HCT116 (cell line): ENCODE measurements at regions not wholly inside any gene's neighbourhood (a gene's known extent, or its start where the extent isn't known, plus 50 kb on each side); places are given as distances from the start of the nearest gene placed in this dataset.

Source experiments
- ATAC-seq: fragments of 200-7000 bp; cut with Tn5 transposase; 2 replicates; pipeline ENCODE4 v1.9.1; 2020; ENCODE audit warnings: mild to moderate bottlenecking, moderate library complexity
- BruUV-seq: library from RNA; stranded (reverse); fragments of 400-500 nt; replicated peaks from 2 replicates; lab custom pipeline; 2021; lab: Mats Ljungman, UMichigan
- CTCF ChIA-PET: fragments of 300-600 bp; sonication (Branson Sonifier 250); formaldehyde crosslinking; loops from one replicate; lab custom pipeline; 2021; ENCODE audit warnings: antibody characterized with exemption; lab: Charles Lee
- POLR2A ChIA-PET: fragments of 300-600, 350-600 bp; sonication (Branson Sonifier 250); formaldehyde crosslinking; loops from one replicate; lab custom pipeline; 2021; ENCODE audit warnings: antibody characterized with exemption; lab: Charles Lee
- RAD21 ChIA-PET, 2 experiments: fragments of 300-600 bp; sonication (Branson Sonifier 250); formaldehyde crosslinking; loops; one replicate each; lab custom pipeline; 2023; ENCODE audit warnings: low total read pairs in 2 of 2; ENCODE audit not compliant: uncharacterized antibody in 2 of 2, unreplicated experiment in 2 of 2, low non-redundant PET in 1 of 2; lab: Charles Lee
- DNase-seq: peaks from one replicate; pipeline ENCODE4 v3.0.0-alpha.2; 2010; ENCODE audit warnings: low read depth, low spot score
- H2AFZ ChIP-seq: fragments of 200-600 bp; shearing (Covaris generic), sonication (generic); 2 replicates; pipeline ENCODE4 v1.6.1; 2017; ENCODE audit warnings: low read depth, mixed run types, mixed read lengths, antibody characterized with exemption, low read length; ENCODE audit not compliant: poor library complexity, severe bottlenecking
- H3K27ac ChIP-seq: 2 replicates; pipeline ENCODE4 v1.5.1; 2012; ENCODE audit warnings: low read depth, low read length
- H3K27me3 ChIP-seq: fragments of 200-600 bp; sonication (generic); 2 replicates; pipeline ENCODE4 v1.6.1; 2016; ENCODE audit warnings: mixed run types, low read length, mixed read lengths; ENCODE audit not compliant: insufficient read depth
- H3K36me3 ChIP-seq, 2 experiments: fragments of 200-500 bp in 1 of 2; fragments of 200-600 bp in 1 of 2; sonication (Bioruptor generic) in 1 of 2; sonication (generic) in 1 of 2; 2 replicates each; pipeline versions ENCODE4 v1.5.1 to v1.6.1; 2014 to 2016; ENCODE audit warnings: low read length in 2 of 2, inconsistent platforms in 1 of 2, mixed read lengths in 1 of 2, mixed run types in 1 of 2; ENCODE audit not compliant: insufficient read depth in 2 of 2, control insufficient read depth in 1 of 2
- H3K4me1 ChIP-seq, 2 experiments: fragments of 200-600 bp in 1 of 2; sonication (generic) in 1 of 2; 2 replicates each; pipeline versions ENCODE4 v1.5.1 to v1.6.1; 2012 to 2017; ENCODE audit warnings: low read length in 2 of 2, inconsistent platforms in 1 of 2, mild to moderate bottlenecking in 1 of 2, mixed read lengths in 1 of 2, mixed run types in 1 of 2, moderate library complexity in 1 of 2; ENCODE audit not compliant: insufficient read depth in 2 of 2, control insufficient read depth in 1 of 2
- H3K4me2 ChIP-seq: fragments of 200-600 bp; sonication (generic); 2 replicates; pipeline ENCODE4 v1.6.1; 2017; ENCODE audit warnings: mixed run types, low read length, mixed read lengths
- H3K4me3 ChIP-seq, 2 experiments: fragments of 200-600 bp in 1 of 2; sonication (generic) in 1 of 2; replicated peaks in 1 of 2; 2 replicates each; pipeline ENCODE4 v1.5.1; 2011 to 2016; ENCODE audit warnings: low read length in 2 of 2, control low read depth in 1 of 2, low read depth in 1 of 2, mild to moderate bottlenecking in 1 of 2, mixed read lengths in 1 of 2, mixed run types in 1 of 2
- H3K79me2 ChIP-seq: fragments of 200-600 bp; sonication (generic); 2 replicates; pipeline ENCODE4 v1.6.1; 2017; ENCODE audit warnings: mild to moderate bottlenecking, mixed run types, low read length, moderate library complexity, mixed read lengths; ENCODE audit not compliant: insufficient read depth
- H3K9ac ChIP-seq: fragments of 200-600 bp; sonication (generic); 2 replicates; pipeline ENCODE4 v1.6.1; 2016; ENCODE audit warnings: low read length, mixed read lengths
- H3K9me2 ChIP-seq: fragments of 200-600 bp; sonication (generic), shearing (Covaris generic); 2 replicates; pipeline ENCODE4 v1.6.1; 2017; ENCODE audit warnings: mixed run types, mild to moderate bottlenecking, moderate library complexity; ENCODE audit not compliant: insufficient read depth
- H3K9me3 ChIP-seq, 2 experiments: fragments of 200-500 bp in 1 of 2; fragments of 200-600 bp in 1 of 2; sonication (Bioruptor generic) in 1 of 2; sonication (generic) in 1 of 2; 2 replicates each; pipeline ENCODE4 v1.6.1; 2014 to 2017; ENCODE audit warnings: low read length in 2 of 2, mixed read lengths in 2 of 2, inconsistent platforms in 1 of 2, low read depth in 1 of 2, mild to moderate bottlenecking in 1 of 2, mixed run types in 1 of 2, moderate library complexity in 1 of 2; ENCODE audit not compliant: control insufficient read depth in 1 of 2, insufficient read depth in 1 of 2
- H4K20me1 ChIP-seq: fragments of 200-600 bp; sonication (generic), shearing (Covaris generic); 2 replicates; pipeline ENCODE4 v1.6.1; 2017; ENCODE audit warnings: mixed run types, mild to moderate bottlenecking, moderate library complexity; ENCODE audit not compliant: insufficient read depth
- CEBPB ChIP-seq: IDR thresholded peaks from 2 replicates; pipeline ENCODE4 v1.6.1; 2012; ENCODE audit warnings: low read depth
- EGR1 ChIP-seq: IDR thresholded peaks from 2 replicates; pipeline ENCODE4 v1.6.1; 2012; ENCODE audit warnings: low read depth
- EZH2 ChIP-seq: fragments of 200-600 bp; sonication (generic); IDR thresholded peaks from 2 replicates; pipeline ENCODE4 v1.6.1; 2017; ENCODE audit warnings: antibody characterized with exemption, mixed run types
- EZH2phosphoT487 ChIP-seq: fragments of 200-600 bp; IDR thresholded peaks from 2 replicates; pipeline ENCODE4 v1.6.1; 2018; ENCODE audit warnings: antibody characterized with exemption, borderline replicate concordance
- FOSL1 ChIP-seq: IDR thresholded peaks from 2 replicates; pipeline ENCODE4 v1.6.1; 2012; ENCODE audit warnings: low read depth
- JUND ChIP-seq: IDR thresholded peaks from 2 replicates; pipeline ENCODE4 v1.6.1; 2012
- SP1 ChIP-seq: IDR thresholded peaks from 2 replicates; pipeline ENCODE4 v1.6.1; 2012; ENCODE audit warnings: low read depth
- TCF7L2 ChIP-seq: IDR thresholded peaks from 2 replicates; pipeline ENCODE4 v1.7.0; 2011; ENCODE audit warnings: borderline replicate concordance, inconsistent platforms; ENCODE audit not compliant: insufficient read depth, insufficient read length; ENCODE audit errors: extremely low read depth
- ZNF274 ChIP-seq: fragments of 200-500 bp; sonication (Bioruptor generic); IDR thresholded peaks from 2 replicates; pipeline ENCODE4 v1.6.1; 2014; ENCODE audit warnings: mild to moderate bottlenecking, low read depth, low read length, inconsistent platforms
- intact Hi-C: fragments of 100-400 bp; cut with micrococcal nuclease; formaldehyde crosslinking; loops from 2 replicates; pipeline ENCODE4 v1.10.0; 2022
- TF ChIP-seq, protein P1 (sequence below): IDR thresholded peaks from 2 replicates; pipeline ENCODE4 v1.6.1; 2011; ENCODE audit warnings: mild to moderate bottlenecking, low read length, moderate library complexity; ENCODE audit not compliant: insufficient replicate concordance; ENCODE audit errors: extremely low read depth
- TF ChIP-seq, protein P2 (sequence below): IDR thresholded peaks from 2 replicates; pipeline ENCODE4 v1.6.1; 2012
- TF ChIP-seq, protein P3 (sequence below): IDR thresholded peaks from 2 replicates; pipeline ENCODE4 v1.6.1; 2012; ENCODE audit warnings: low read depth

DNA sequence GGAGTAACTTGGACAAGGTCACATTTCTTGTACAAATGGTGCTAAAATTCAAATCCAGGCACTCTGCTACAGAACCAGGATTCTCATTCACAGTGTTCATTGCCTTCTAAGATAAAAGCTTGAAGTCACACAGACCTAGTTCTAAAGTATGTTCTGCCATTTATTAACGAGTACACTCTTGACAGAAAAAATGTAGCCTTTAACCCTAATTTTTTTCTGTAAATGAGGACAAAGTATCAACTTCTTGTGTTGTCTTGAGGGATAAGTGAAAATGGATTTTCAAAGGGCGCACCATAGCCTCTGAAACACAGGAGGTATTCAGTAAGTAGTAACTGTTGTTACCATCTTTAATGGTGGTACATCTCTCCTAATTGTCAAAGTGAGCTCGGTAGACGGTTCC lies 379.8 kb upstream of the FLRT2 start:
- Histone ChIP-seq H3K27me3 (no peaks in the 10 kb centered on the region), H3K4me1 (no peaks in the 10 kb centered on the region), H3K9me2 (no peaks in the 10 kb centered on the region), H2AFZ (no peak overlapping the region), H3K4me3 (no peak overlapping the region), H3K9ac (no peak overlapping the region), H4K20me1 (no peaks in the 10 kb centered on the region), H3K4me2 (no peak overlapping the region), H3K79me2 (no peaks in the 10 kb centered on the region), H3K27ac (no peak overlapping the region), H3K9me3 (peaks cover 0 to 15% of the 10 kb centered on the region in 2 experiments; a peak in 2 of 4 replicates), H3K36me3 (no peaks in the 10 kb centered on the region)
- no TSS peak for BruUV-seq
- intact Hi-C loops, result no loop called here
- ChIA-PET CTCF (no interaction called here), RAD21 (no interaction called here), POLR2A (no interaction called here)
- ATAC-seq (no peak), DNase-seq (no peak)
- no peak for TF ChIP-seq ZNF274

DNA sequence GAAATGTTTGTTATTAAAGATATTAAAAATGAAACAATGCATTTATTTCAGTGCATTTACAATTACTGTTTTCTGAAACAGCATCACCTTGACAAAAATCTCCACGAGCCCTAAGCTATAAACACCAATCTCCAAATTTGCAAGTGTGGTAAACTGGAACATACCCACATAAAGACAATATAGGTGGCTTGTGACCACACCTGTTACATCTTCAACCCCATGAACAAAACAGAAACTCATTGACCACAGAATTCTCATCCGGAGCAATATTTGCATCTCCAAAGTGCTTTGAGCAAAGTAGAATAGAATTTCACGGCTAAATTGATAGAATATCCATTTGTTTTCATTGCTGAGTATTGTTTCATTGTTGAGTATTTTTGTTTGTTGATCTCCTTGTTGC lies 375.2 kb upstream of the FLRT2 start:
- POLR2A ChIA-PET, result no interaction called here

More for the DNA sequence above, 375.2 kb upstream of the FLRT2 start:
- H3K9me3 ChIP-seq, result peaks cover 7 to 11% of the 10 kb centered on the region in 2 experiments; a peak in 2 of 4 replicates
- H3K27me3 ChIP-seq, result no peaks in the 10 kb centered on the region
- H3K4me2 ChIP-seq, result no peak overlapping the region
- BruUV-seq, result no TSS peak
- H3K4me3 ChIP-seq, result no peak overlapping the region
- intact Hi-C loops, result no loop called here
- TF ChIP-seq SP1 (no peak), EZH2phosphoT487 (no peak), EGR1 (no peak), TCF7L2 (no peak), ZNF274 (no peak), CEBPB (no peak), FOSL1 (no peak), JUND (no peak), EZH2 (no peak)
- TF ChIP-seq, protein P1, sequence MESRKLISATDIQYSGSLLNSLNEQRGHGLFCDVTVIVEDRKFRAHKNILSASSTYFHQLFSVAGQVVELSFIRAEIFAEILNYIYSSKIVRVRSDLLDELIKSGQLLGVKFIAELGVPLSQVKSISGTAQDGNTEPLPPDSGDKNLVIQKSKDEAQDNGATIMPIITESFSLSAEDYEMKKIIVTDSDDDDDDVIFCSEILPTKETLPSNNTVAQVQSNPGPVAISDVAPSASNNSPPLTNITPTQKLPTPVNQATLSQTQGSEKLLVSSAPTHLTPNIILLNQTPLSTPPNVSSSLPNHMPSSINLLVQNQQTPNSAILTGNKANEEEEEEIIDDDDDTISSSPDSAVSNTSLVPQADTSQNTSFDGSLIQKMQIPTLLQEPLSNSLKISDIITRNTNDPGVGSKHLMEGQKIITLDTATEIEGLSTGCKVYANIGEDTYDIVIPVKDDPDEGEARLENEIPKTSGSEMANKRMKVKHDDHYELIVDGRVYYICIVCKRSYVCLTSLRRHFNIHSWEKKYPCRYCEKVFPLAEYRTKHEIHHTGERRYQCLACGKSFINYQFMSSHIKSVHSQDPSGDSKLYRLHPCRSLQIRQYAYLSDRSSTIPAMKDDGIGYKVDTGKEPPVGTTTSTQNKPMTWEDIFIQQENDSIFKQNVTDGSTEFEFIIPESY, result no peak
- TF ChIP-seq, protein P2, sequence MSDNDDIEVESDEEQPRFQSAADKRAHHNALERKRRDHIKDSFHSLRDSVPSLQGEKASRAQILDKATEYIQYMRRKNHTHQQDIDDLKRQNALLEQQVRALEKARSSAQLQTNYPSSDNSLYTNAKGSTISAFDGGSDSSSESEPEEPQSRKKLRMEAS, result no peak
- TF ChIP-seq, protein P3, sequence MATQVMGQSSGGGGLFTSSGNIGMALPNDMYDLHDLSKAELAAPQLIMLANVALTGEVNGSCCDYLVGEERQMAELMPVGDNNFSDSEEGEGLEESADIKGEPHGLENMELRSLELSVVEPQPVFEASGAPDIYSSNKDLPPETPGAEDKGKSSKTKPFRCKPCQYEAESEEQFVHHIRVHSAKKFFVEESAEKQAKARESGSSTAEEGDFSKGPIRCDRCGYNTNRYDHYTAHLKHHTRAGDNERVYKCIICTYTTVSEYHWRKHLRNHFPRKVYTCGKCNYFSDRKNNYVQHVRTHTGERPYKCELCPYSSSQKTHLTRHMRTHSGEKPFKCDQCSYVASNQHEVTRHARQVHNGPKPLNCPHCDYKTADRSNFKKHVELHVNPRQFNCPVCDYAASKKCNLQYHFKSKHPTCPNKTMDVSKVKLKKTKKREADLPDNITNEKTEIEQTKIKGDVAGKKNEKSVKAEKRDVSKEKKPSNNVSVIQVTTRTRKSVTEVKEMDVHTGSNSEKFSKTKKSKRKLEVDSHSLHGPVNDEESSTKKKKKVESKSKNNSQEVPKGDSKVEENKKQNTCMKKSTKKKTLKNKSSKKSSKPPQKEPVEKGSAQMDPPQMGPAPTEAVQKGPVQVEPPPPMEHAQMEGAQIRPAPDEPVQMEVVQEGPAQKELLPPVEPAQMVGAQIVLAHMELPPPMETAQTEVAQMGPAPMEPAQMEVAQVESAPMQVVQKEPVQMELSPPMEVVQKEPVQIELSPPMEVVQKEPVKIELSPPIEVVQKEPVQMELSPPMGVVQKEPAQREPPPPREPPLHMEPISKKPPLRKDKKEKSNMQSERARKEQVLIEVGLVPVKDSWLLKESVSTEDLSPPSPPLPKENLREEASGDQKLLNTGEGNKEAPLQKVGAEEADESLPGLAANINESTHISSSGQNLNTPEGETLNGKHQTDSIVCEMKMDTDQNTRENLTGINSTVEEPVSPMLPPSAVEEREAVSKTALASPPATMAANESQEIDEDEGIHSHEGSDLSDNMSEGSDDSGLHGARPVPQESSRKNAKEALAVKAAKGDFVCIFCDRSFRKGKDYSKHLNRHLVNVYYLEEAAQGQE, result no peak
- TF ChIP-seq, all 23 proteins: peak for 0
- H3K9me2 ChIP-seq, result no peaks in the 10 kb centered on the region
- H3K4me1 ChIP-seq, result no peaks in the 10 kb centered on the region
- no peak overlapping the region for H2AFZ ChIP-seq
- no peaks in the 10 kb centered on the region for H3K36me3 ChIP-seq
- no peaks in the 10 kb centered on the region for H4K20me1 ChIP-seq
- ChIA-PET CTCF (no interaction called here), RAD21 (no interaction called here)
- H3K9ac ChIP-seq, result no peak overlapping the region
- no peak for DNase-seq
- H3K79me2 ChIP-seq, result no peaks in the 10 kb centered on the region
- ATAC-seq, result no peak
- no peak overlapping the region for H3K27ac ChIP-seq
